Skeletal muscle tissue (tissue), 3 donors: ENCODE measurements at regions not wholly inside any gene's neighbourhood (a gene's known extent, or its start where the extent isn't known, plus 50 kb on each side); places are given as distances from the start of the nearest gene placed in this dataset.

Experiments
- H3K27ac ChIP-seq: one replicate; pipeline ENCODE4 v1.7.0; 2013; ENCODE audit warnings: mild to moderate bottlenecking, low read depth, low read length, inconsistent platforms
- H3K27me3 ChIP-seq, 3 donors: one replicate each; pipeline ENCODE4 v1.7.0; 2013; ENCODE audit warnings: low read length in 3 of 3; ENCODE audit not compliant: control insufficient read depth in 3 of 3, insufficient read depth in 3 of 3
- H3K36me3 ChIP-seq, 3 donors: one replicate each; pipeline ENCODE4 v1.7.0; 2013; ENCODE audit warnings: low read length in 3 of 3; ENCODE audit not compliant: control insufficient read depth in 3 of 3, insufficient read depth in 3 of 3
- H3K4me1 ChIP-seq, 3 donors: one replicate each; pipeline ENCODE4 v1.7.0; 2013; ENCODE audit warnings: low read length in 3 of 3, mild to moderate bottlenecking in 3 of 3; ENCODE audit not compliant: control insufficient read depth in 3 of 3, insufficient read depth in 3 of 3
- H3K4me3 ChIP-seq, 3 donors: one replicate each; pipeline ENCODE4 v1.7.0; 2013; ENCODE audit warnings: low read length in 3 of 3
- H3K9ac ChIP-seq, 3 donors: one replicate each; pipeline ENCODE4 v1.7.0; 2013; ENCODE audit warnings: low read length in 3 of 3, mild to moderate bottlenecking in 3 of 3, moderate library complexity in 2 of 3, low read depth in 1 of 3
- H3K9me3 ChIP-seq, 3 donors: one replicate each; pipeline ENCODE4 v1.7.0; 2013; ENCODE audit warnings: low read length in 3 of 3; ENCODE audit not compliant: control insufficient read depth in 3 of 3
- donor health status: Osteomylitis.

- H3K36me3 ChIP-seq = no peaks in the 10 kb centered on the region
- H3K27ac ChIP-seq = no peak overlapping the region
- no peaks in the 10 kb centered on the region for H3K4me1 ChIP-seq
- no peak overlapping the region for H3K4me3 ChIP-seq
- no peaks in the 10 kb centered on the region for H3K9me3 ChIP-seq
- no peak overlapping the region for H3K9ac ChIP-seq
- H3K27me3 ChIP-seq = no peaks in the 10 kb centered on the region
Observed at GRCh38 chr12:98057701-98058100, 457.7 kb upstream of the TMPO start.

- no peak overlapping the region for H3K27ac ChIP-seq
- H3K27me3 ChIP-seq = no peaks in the 10 kb centered on the region
- H3K4me1 ChIP-seq = no peaks in the 10 kb centered on the region
- no peaks in the 10 kb centered on the region for H3K36me3 ChIP-seq
- H3K9me3 ChIP-seq = no peaks in the 10 kb centered on the region
- no peak overlapping the region for H3K4me3 ChIP-seq
- no peak overlapping the region for H3K9ac ChIP-seq
Observed at GRCh38 chr12:98058213-98058612, 457.2 kb upstream of the TMPO start.

DNA sequence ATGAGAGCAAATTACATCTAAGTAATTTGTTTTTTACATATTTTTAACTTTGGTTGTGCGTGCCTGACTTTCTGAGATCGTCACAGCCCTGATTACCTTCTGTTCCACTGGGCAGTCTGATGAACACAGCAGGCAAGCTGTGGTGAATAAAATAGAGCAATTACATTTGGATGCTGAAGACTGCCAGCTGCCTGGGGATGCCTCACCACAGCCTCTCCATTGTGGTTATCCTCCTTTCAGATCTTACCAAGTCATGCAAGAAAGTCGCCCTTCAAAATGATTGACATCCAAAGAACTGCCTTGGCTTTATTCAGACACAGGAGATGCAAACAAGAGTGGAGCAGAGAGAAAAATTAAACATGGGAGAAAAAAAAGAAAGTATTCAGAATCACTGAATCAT lies 456.6 kb upstream of the TMPO start:
- H3K27ac ChIP-seq = no peak overlapping the region
- no peak overlapping the region for H3K4me3 ChIP-seq
- no peaks in the 10 kb centered on the region for H3K36me3 ChIP-seq
- no peaks in the 10 kb centered on the region for H3K9me3 ChIP-seq
- no peaks in the 10 kb centered on the region for H3K4me1 ChIP-seq
- H3K9ac ChIP-seq = no peak overlapping the region
- H3K27me3 ChIP-seq = no peaks in the 10 kb centered on the region

DNA sequence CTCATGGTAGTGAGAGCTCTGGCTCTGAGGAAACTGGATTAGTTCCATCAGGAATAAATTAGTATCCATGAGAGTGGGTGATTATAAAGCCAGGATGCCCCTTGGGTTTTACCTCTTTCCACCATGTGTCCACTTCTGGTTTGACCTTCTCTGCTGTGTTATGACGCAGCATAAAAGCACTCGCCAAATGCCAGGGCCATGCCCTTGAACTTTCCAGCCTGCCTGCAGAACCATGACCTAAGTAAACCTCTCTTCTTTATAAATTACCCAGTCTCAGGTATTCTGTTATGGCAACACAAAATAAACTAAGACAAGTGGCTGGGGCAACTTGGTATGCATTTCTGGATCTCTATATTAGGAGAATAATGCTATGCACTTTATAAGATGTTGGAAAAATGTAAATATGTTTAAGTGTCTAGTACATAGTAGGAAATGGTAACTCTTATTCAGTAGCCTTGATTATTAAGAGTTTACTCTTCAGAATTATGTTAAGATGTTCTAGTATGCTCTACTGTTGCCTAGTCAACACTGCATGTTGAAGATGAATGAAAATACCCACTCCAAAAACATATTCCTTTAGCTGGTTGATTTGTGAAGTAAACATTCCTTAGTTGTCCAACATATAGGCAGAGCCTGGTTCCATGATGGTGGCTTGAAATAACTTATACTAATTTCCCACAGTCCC lies 455.6 kb upstream of the TMPO start:
- Histone ChIP-seq H3K27me3 (no peaks in the 10 kb centered on the region), H3K9ac (no peak overlapping the region), H3K27ac (no peak overlapping the region), H3K9me3 (no peaks in the 10 kb centered on the region), H3K36me3 (no peaks in the 10 kb centered on the region), H3K4me3 (no peak overlapping the region), H3K4me1 (no peaks in the 10 kb centered on the region)

- H3K9ac ChIP-seq = no peak overlapping the region
- no peaks in the 10 kb centered on the region for H3K36me3 ChIP-seq
- no peaks in the 10 kb centered on the region for H3K4me1 ChIP-seq
- no peaks in the 10 kb centered on the region for H3K9me3 ChIP-seq
- H3K4me3 ChIP-seq = no peak overlapping the region
- no peaks in the 10 kb centered on the region for H3K27me3 ChIP-seq
- H3K27ac ChIP-seq = no peak overlapping the region
Observed at GRCh38 chr12:98060411-98060810, 455.0 kb upstream of the TMPO start.

DNA sequence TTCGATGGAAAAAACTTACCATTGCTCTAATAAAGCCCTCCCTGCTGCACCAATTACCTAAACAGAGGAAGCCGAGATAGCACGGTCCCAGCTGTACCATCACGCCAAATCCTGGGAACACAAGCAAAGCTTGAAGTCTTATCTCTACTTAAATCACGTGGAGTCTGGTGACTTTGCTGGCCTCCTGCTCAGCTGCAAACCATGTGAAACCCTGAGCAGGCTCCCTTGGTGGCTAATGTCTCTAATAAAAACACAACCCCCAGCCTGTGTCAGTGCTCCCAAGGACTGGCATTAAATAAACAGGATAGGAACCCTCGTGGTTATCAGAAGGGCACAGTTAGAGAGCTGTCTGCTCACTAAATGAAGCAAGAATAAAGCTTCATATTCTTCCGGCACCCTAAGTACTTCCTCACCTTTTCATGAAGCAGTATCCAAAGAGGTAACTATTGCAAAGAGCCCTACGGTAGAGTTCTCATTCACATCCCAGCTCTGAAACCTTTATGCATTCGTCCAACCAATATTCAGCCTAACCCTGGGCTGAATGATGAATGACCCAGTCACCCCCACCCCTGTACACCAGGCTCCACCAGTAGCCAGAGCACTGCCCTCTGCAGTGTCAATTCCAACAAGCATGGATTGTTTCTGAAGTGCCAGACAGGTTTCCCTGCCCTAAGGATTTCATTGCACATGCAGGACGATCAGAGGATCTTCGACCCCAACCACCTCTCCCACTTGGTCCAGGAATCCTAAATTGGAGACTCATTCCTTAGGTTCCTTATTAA lies 452.7 kb upstream of the TMPO start:
- H3K36me3 ChIP-seq = no peaks in the 10 kb centered on the region
- peaks cover 0 to 3% (median 0%) of the 10 kb centered on the region in 3 donors for H3K27me3 ChIP-seq
- no peak overlapping the region for H3K4me3 ChIP-seq
- no peaks in the 10 kb centered on the region for H3K4me1 ChIP-seq
- no peak overlapping the region for H3K27ac ChIP-seq
- no peaks in the 10 kb centered on the region for H3K9me3 ChIP-seq
- H3K9ac ChIP-seq = no peak overlapping the region

GRCh38 chr12:98064501-98064900 lies 450.9 kb upstream of the TMPO start:
- no peak overlapping the region for H3K4me3 ChIP-seq
- no peak overlapping the region for H3K27ac ChIP-seq
- H3K9me3 ChIP-seq = no peaks in the 10 kb centered on the region
- H3K36me3 ChIP-seq = no peaks in the 10 kb centered on the region
- no peaks in the 10 kb centered on the region for H3K4me1 ChIP-seq
- no peak overlapping the region for H3K9ac ChIP-seq
- H3K27me3 ChIP-seq = peaks cover 0 to 3% (median 0%) of the 10 kb centered on the region in 3 donors

DNA sequence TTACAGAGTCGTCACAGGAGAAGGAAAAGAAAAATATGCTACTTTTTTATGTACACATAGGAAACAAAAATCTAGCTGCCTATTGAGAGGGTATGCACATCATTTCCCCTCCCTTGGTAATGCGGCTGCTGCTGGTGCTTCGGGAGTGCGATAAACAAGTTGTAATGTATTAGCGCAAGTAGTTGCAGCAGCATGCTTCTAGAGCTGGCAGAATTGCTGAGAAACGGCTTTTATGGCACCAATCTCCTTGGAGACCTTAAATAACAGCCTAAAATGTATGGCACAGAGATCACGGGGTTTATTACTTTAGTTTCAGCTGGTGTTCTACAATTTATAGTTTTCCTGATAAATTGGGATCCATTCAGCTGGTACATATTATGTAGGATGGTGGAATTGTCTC lies 447.6 kb upstream of the TMPO start:
- Histone ChIP-seq H3K36me3 (no peaks in the 10 kb centered on the region), H3K27ac (no peak overlapping the region), H3K9ac (no peak overlapping the region), H3K27me3 (peaks cover 0 to 3% (median 0%) of the 10 kb centered on the region in 3 donors), H3K4me1 (no peaks in the 10 kb centered on the region), H3K4me3 (no peak overlapping the region), H3K9me3 (no peaks in the 10 kb centered on the region)

- Histone ChIP-seq H3K4me1 (no peaks in the 10 kb centered on the region), H3K27ac (no peak overlapping the region), H3K36me3 (no peaks in the 10 kb centered on the region), H3K9me3 (no peaks in the 10 kb centered on the region), H3K27me3 (no peaks in the 10 kb centered on the region), H3K4me3 (no peak overlapping the region), H3K9ac (no peak overlapping the region)
Observed at GRCh38 chr12:98073610-98074009, 441.8 kb upstream of the TMPO start.

DNA sequence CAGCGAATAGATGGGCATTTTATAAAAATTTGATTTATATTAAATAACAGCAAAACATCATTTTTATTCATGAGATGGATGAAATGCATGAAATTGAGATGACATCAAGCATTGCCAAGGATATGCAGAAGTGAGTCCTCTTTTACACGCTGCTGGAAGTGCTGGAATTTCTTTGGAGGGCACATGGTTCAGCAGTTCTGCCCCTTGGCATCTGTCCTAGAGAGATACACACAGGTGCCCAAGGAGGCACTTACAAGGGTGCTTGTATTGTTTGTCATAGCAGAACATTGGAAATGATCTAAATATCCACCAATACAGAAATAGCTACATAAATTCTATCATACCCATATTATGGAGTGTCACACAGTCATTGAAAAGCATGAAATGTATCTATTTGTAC lies 441.1 kb upstream of the TMPO start:
- Histone ChIP-seq H3K9me3 (no peaks in the 10 kb centered on the region), H3K36me3 (no peaks in the 10 kb centered on the region), H3K4me1 (no peaks in the 10 kb centered on the region), H3K27ac (no peak overlapping the region), H3K4me3 (no peak overlapping the region), H3K27me3 (no peaks in the 10 kb centered on the region), H3K9ac (no peak overlapping the region)
